Loucy (cell line): ENCODE measurements at regions not wholly inside any gene's neighbourhood (a gene's known extent, or its start where the extent isn't known, plus 50 kb on each side); places are given as distances from the start of the nearest gene placed in this dataset.

Source experiments
- H2AFZ ChIP-seq: fragments of 200-600 bp; sonication (generic); 2 replicates; pipeline ENCODE4 v1.6.0; 2016; ENCODE audit warnings: antibody characterized with exemption, mild to moderate bottlenecking, low read length, moderate library complexity
- H3F3A ChIP-seq: fragments of 200-600 bp; 2 replicates; pipeline ENCODE4 v1.6.0; 2016; ENCODE audit warnings: antibody characterized with exemption, low read depth, mild to moderate bottlenecking
- H3K27me3 ChIP-seq: fragments of 200-600 bp; sonication (generic); 2 replicates; pipeline ENCODE4 v1.6.1; 2014; ENCODE audit warnings: low read length, mild to moderate bottlenecking; ENCODE audit not compliant: insufficient read depth, poor library complexity, severe bottlenecking
- H3K36me3 ChIP-seq: fragments of 200-600 bp; sonication (generic); 2 replicates; pipeline ENCODE4 v1.6.1; 2016; ENCODE audit warnings: low read length; ENCODE audit not compliant: insufficient read depth
- H3K4me1 ChIP-seq: fragments of 200-600 bp; sonication (generic); 2 replicates; pipeline ENCODE4 v1.5.1; 2014; ENCODE audit warnings: low read length, mild to moderate bottlenecking; ENCODE audit not compliant: insufficient read depth, poor library complexity, severe bottlenecking
- H3K4me2 ChIP-seq: fragments of 200-600 bp; sonication (generic); 2 replicates; pipeline ENCODE4 v1.6.0; 2014; ENCODE audit warnings: antibody characterized with exemption, low read length, low read depth, mild to moderate bottlenecking; ENCODE audit not compliant: poor library complexity, severe bottlenecking
- H3K4me3 ChIP-seq: fragments of 200-600 bp; sonication (generic); 2 replicates; pipeline ENCODE4 v1.5.1; 2014; ENCODE audit warnings: low read length, mild to moderate bottlenecking, mixed read lengths; ENCODE audit not compliant: poor library complexity, severe bottlenecking
- H3K79me2 ChIP-seq: fragments of 200-600 bp; sonication (generic); 2 replicates; pipeline ENCODE4 v1.6.1; 2014; ENCODE audit warnings: low read length; ENCODE audit not compliant: insufficient read depth
- H3K9ac ChIP-seq: fragments of 200-600 bp; sonication (generic); 2 replicates; pipeline ENCODE4 v1.6.0; 2014; ENCODE audit warnings: mild to moderate bottlenecking, low read depth, low read length, moderate library complexity; ENCODE audit not compliant: poor library complexity, severe bottlenecking
- H3K9me2 ChIP-seq: fragments of 200-600 bp; sonication (generic); replicated peaks from 2 replicates; pipeline ENCODE4 v1.6.1; 2016; ENCODE audit warnings: low read depth, low read length, mixed read lengths
- H3K9me3 ChIP-seq: fragments of 200-600 bp; sonication (generic); 2 replicates; pipeline ENCODE4 v1.6.1; 2014; ENCODE audit warnings: mild to moderate bottlenecking, antibody characterized with exemption, low read length, low read depth; ENCODE audit not compliant: insufficient read depth
- H4K20me1 ChIP-seq: fragments of 200-600 bp; sonication (generic); 2 replicates; pipeline ENCODE4 v1.6.0; 2014; ENCODE audit warnings: antibody characterized with exemption, low read length, mild to moderate bottlenecking; ENCODE audit not compliant: insufficient read depth, poor library complexity, severe bottlenecking
- CTCF ChIP-seq: fragments of 200-600 bp; sonication (generic); conservative IDR thresholded peaks from 2 replicates; pipeline ENCODE4 v1.5.1; 2014; ENCODE audit warnings: mild to moderate bottlenecking, antibody characterized with exemption, low read length
- EZH2phosphoT487 ChIP-seq: fragments of 200-600 bp; IDR thresholded peaks from 2 replicates; pipeline ENCODE4 v1.6.1; 2018; ENCODE audit warnings: antibody characterized with exemption, mild to moderate bottlenecking, moderate library complexity, borderline replicate concordance

GRCh38 chr13:80716610-80717081 lies 375.7 kb upstream of the SPRY2 start:
- no peak for TF ChIP-seq CTCF
- TF ChIP-seq EZH2phosphoT487 = no peak
- no peak overlapping the region for H3K9ac ChIP-seq
- H3K79me2 ChIP-seq = no peaks in the 10 kb centered on the region
- no peak overlapping the region for H3K4me3 ChIP-seq
- H3K27me3 ChIP-seq = no peaks in the 10 kb centered on the region
- H4K20me1 ChIP-seq = no peaks in the 10 kb centered on the region
- no peaks in the 10 kb centered on the region for H3K4me1 ChIP-seq
- no peak overlapping the region for H3K4me2 ChIP-seq
- no peak overlapping the region for H2AFZ ChIP-seq
- H3K9me3 ChIP-seq = no peaks in the 10 kb centered on the region
- H3F3A ChIP-seq = no peaks in the 10 kb centered on the region
- H3K9me2 ChIP-seq = no peaks in the 10 kb centered on the region
- no peaks in the 10 kb centered on the region for H3K36me3 ChIP-seq

GRCh38 chr13:80712026-80712425 lies 371.1 kb upstream of the SPRY2 start:
- H3K9me3 ChIP-seq = no peaks in the 10 kb centered on the region
- H3K4me2 ChIP-seq = no peak overlapping the region
- no peak overlapping the region for H3K4me3 ChIP-seq
- no peaks in the 10 kb centered on the region for H4K20me1 ChIP-seq
- no peaks in the 10 kb centered on the region for H3K36me3 ChIP-seq
- H3F3A ChIP-seq = no peaks in the 10 kb centered on the region
- H3K9ac ChIP-seq = no peak overlapping the region
- no peaks in the 10 kb centered on the region for H3K27me3 ChIP-seq
- no peak overlapping the region for H2AFZ ChIP-seq
- TF ChIP-seq CTCF (no peak), EZH2phosphoT487 (no peak)
- no peaks in the 10 kb centered on the region for H3K4me1 ChIP-seq
- no peaks in the 10 kb centered on the region for H3K79me2 ChIP-seq
- H3K9me2 ChIP-seq = no peaks in the 10 kb centered on the region

- Histone ChIP-seq H3K9me3 (no peaks in the 10 kb centered on the region), H3K27me3 (no peaks in the 10 kb centered on the region), H3K4me2 (no peak overlapping the region), H2AFZ (no peak overlapping the region), H3K79me2 (no peaks in the 10 kb centered on the region), H3K9ac (no peak overlapping the region), H3K4me3 (no peak overlapping the region), H3F3A (no peaks in the 10 kb centered on the region), H3K36me3 (no peaks in the 10 kb centered on the region), H4K20me1 (no peaks in the 10 kb centered on the region), H3K9me2 (no peaks in the 10 kb centered on the region), H3K4me1 (no peaks in the 10 kb centered on the region)
- TF ChIP-seq EZH2phosphoT487 = no peak
- TF ChIP-seq CTCF = no peak
Measured at GRCh38 chr13:80708791-80709190, 367.9 kb upstream of the SPRY2 start.
